GM23248 (cell line): ENCODE measurements at regions not wholly inside any gene's neighbourhood (a gene's known extent, or its start where the extent isn't known, plus 50 kb on each side); places are given as distances from the start of the nearest gene placed in this dataset.

ENCODE experiments used
- EZH2 ChIP-seq: fragments of 200-600 bp; sonication (generic); IDR thresholded peaks from 2 replicates; pipeline ENCODE4 v1.6.1; 2018; ENCODE audit warnings: antibody characterized with exemption, mild to moderate bottlenecking; ENCODE audit not compliant: insufficient read depth, poor library complexity, severe bottlenecking
- EZH2phosphoT487 ChIP-seq: fragments of 200-600 bp; sonication (generic); IDR thresholded peaks from 2 replicates; pipeline ENCODE4 v1.6.1; 2018; ENCODE audit warnings: antibody characterized with exemption, moderate library complexity, mild to moderate bottlenecking, low read depth; ENCODE audit not compliant: insufficient read depth

- TF ChIP-seq EZH2 (no peak), EZH2phosphoT487 (no peak)
These were observed 589.6 kb downstream of the NPHP4 start for GRCh38 chr1:5402618-5403017.
